Forelimb muscle (tissue), 1 donor: ENCODE measurements at regions not wholly inside any gene's neighbourhood (a gene's known extent, or its start where the extent isn't known, plus 50 kb on each side); places are given as distances from the start of the nearest gene placed in this dataset.
"Not testable (repeated sequence)": the region's sequence is repeated elsewhere in the genome, so short reads cannot be mapped to it uniquely, and the experiment has no call there.

Experiments
- DNase-seq: peaks from one replicate; pipeline ENCODE4 v3.0.0-alpha.2; 2013; ENCODE audit warnings: low read depth

DNA sequence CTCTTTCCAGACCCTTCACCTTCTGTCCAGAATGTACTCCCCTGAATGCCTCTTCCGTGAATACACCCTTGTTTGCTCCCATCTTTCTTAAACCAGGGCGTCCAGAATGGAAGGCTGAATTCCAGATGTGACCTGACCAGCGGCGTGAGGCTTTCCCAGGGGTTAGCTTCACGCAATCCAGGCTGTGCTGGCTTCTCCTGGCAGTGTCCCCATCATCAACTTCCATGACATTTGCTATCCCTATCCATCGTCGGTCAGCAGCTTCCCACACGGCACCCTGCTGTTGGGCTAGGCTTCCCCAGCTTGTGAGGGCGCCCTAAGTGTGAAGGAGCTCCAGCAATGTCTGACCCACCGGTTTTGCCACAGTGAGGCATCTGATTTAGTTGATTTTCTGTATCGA lies 339.8 kb upstream of the TNRC6C start:
- no peak for DNase-seq

DNA sequence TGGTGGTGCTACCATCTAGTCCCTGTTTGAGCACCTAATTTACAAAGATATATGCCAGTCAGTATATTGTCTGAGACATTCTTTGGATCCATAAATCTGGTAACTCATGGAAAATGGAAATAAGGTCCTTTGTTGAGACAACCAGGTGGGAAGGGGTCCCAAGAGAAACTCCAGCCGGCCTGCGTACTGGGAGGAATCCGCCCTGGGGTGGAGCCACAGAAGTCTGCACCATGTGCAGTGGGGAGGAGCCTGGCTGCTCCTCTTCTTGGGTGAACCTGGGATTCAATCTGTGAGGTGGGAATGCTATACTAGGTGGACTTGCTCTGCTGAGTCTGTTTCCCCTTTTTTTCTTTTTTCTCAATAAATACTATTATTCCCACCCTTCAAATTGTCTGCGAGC lies 339.2 kb upstream of the TNRC6C start:
- DNase-seq: no peak

DNA sequence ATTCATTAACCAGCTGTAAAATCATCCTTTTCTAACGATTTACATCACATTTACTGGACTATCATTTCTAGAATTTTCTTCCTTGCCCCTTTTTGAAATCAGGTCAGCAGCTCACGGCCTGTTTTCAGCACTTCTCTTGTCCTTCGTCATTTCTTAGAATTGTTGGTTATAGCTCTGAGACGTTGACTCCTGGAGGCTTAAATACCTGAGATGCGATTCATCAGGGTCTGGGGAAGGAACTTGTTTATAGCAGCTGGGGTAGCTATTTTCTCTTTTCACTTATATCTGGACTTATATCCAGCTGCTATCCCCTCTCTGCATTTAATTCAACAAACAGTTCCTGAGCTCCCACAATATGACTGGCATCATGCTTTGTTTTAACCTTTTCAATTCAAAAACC lies 338.7 kb upstream of the TNRC6C start:
- no peak for DNase-seq

DNA sequence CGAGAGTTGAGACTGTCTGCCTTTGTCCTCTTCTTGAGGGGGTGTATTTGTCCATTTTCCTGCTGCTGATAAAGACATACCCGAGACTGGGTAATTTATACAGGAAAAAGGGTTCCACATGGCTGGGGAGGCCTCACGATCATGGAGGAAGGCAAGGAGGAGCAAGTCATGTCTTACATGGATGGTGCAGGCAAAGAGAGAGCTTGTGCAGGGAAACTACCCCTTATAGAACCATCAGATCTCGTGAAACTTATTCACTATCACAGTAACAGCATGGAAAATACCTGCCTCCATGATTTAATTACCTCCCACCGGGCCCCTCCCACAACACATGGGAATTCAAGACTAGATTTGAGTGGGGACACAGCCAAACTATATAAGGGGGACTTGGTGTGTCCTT lies 338.2 kb upstream of the TNRC6C start:
- no peak for DNase-seq

DNA sequence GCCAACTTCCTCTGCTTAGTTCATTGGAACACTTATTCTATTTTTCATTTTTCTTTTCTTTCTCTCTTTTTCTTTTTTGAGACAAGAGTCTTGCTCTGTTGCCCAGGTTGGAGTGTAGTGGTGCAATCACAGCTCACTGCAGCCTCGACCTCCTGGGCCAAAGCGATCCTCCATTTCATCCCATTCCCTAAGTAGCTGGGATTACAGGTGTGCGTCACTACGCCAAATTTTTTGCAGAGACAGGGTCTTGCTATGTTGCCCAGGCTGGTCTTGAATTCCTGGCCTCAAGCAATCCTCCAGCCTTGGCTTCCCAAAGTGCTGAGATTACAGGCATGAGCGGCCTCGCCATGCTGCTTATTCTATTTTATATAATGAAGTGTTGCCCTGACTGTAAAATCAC lies 336.4 kb upstream of the TNRC6C start:
- DNase-seq: not testable (repeated sequence)

DNA sequence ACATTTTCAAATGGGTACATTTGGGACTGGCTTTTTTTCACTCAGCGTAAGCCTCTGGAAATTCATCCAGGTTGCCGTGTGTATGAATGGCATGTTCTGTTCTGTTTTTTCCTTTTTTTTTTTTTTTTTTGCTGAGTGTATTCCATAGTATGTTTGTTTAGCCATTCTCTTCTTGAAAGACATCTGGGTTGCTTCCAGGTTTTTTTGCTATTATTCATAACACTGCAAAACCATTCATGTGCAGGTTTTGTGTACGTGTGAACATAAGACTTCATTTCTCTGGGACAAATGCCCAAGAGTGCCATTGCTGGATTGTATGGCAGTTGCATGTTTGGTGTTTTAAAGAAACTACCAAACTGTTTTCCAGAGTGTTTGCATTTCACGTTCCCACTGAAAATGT lies 335.9 kb upstream of the TNRC6C start:
- DNase-seq: no peak

DNA sequence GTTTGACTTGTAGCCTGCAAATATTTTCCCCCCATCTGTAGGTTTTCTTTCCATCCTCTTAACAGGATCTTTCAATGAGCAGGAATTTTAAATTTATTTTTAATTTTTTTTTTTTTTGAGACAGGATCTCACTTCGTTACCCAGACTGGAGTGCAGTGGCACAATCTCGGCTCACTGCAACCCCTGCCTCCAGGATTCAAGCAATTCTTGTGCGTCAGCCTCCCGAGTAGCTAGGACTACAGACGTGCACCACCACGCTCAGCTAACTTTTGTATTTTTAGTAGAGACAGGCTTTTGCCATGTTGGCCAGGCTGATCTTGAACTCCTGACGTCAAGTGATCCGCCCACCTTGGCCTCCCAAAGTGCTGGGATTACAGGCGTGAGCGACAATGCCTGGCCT lies 335.2 kb upstream of the TNRC6C start:
- DNase-seq: not testable (repeated sequence)

DNA sequence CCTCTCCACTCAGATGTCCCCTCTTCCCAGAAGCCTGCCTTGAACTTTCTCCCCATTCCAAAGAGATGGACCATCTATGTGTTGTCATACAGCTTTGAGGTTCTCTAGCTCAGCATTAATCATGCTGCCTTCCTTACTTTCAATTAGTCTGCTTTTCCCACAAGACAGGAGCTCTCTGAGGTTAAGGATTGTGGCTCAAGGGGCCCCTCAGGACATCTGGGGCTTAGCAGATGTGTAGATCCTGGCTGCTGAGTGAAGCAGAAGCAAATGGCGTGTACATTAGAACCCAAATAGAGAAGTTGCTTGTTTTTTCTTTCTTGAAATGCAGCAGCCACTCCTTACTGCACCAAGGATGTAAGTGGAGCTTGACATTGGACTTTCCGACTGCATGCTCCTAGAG lies 330.5 kb upstream of the TNRC6C start:
- DNase-seq: no peak

DNA sequence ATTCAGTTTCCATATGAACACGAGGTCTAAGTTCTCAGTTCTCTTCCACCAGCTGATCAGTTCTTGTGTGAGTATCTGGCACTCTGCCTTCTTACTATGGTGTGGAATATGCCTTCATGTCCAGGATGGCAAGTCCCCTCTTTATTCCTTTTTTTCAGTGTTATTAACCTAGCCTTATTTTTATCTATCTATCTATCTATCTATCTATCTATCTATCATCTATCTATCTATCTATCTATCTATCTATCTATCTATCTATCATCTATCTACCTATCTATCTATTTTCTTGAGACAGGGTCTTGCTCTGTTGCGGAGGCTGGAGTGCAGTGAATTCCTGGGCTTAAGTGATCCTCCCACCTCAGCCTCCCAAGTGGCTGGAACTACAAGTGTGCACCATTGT lies 329.2 kb upstream of the TNRC6C start:
- not testable (repeated sequence) for DNase-seq

DNA sequence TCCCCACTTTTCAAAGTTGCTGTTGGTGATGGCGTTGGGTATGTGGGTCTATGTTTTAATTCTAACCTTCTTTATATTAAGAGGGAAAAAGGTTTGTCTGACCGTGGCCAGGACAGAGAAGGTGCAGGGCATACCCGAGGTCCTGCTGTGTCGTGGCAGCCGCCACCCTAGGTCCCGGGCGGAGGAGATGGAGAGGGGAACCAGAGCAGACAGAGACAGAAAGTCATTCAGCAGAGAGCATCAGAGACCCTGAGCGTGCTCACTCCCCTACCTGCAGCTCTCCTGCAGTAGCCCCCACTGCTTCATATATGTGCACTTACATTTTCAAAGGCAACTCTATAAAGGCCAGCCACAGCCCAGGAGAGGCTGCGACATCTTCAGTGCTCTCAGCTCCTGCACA lies 327.2 kb upstream of the TNRC6C start:
- DNase-seq: no peak

DNA sequence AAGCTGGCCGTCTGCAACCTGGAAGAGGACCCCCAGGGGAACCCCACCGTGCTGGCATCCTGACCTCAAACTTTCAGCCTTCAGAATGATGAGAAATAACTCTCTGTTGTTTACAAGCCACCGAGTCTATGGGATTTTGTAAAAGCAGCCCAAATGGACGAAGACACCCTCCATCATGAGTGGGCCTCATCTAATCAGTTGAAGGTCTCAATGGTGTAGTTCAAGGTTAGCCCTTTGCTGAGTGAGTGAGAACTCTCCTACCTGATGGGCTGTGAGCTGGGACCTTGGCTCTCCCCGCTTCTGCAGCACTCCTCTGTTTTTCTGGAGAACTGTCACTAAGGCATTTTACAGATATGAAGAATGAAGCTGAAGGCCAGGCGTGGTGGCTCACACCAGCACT lies 325.9 kb upstream of the TNRC6C start:
- no peak for DNase-seq

DNA sequence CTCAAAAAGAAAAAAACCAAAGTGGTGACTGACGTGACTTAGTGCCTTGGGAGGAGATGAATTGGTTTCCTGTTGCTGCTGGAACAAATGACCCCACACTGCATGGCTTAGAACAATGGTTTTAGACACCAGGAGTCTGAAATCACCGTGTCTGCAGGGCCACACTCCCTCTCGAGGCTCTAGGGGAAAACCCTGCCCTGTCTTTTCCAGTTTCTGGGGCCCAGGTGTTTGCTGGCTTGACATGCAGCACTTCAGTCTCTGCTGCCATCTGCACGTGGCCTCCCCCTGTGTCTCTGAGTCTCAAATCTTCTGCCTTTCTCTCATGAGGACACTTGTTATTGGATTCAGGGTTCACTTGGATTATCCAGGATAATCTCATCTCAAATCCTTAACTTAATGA lies 323.8 kb upstream of the TNRC6C start:
- DNase-seq: no peak

DNA sequence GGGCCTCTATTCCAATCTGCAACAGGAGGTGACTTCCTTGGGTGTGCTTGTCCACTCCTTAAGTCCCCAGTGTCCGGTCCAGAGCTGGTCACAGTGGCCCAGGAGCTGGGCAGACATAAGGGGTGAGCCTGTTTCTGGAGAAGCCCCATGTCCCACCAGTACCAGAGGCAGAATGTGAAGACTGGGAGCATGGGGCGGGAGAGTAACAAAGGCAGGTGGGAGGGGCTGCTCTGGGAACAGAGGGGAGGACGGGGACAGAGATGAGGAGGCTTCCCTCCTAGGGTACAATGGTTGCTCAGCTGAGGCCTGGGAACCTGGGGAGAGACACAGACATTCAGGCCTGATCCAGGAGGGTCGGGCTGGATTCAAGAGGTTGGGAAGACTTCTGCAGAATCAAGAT lies 323.3 kb upstream of the TNRC6C start:
- DNase-seq: no peak

DNA sequence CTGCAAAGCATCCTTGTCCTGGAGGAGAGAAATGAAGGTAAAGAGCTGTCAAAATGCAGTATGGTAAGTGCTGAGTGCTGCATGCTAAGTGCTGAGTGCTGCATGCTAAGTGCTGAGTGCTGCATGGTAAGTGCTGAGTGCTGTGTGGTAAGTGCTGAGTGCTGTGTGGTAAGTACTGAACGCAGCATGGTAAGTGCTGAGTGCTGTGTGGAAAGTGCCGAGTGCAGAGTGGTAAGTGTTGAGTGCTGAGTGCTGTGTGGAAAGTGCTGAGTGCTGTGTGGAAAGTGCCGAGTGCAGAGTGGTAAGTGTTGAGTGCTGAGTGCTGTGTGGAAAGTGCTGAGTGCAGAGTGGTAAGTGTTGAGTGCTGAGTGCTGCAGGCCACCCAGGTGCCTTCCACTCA lies 322.7 kb upstream of the TNRC6C start:
- not testable (repeated sequence) for DNase-seq

DNA sequence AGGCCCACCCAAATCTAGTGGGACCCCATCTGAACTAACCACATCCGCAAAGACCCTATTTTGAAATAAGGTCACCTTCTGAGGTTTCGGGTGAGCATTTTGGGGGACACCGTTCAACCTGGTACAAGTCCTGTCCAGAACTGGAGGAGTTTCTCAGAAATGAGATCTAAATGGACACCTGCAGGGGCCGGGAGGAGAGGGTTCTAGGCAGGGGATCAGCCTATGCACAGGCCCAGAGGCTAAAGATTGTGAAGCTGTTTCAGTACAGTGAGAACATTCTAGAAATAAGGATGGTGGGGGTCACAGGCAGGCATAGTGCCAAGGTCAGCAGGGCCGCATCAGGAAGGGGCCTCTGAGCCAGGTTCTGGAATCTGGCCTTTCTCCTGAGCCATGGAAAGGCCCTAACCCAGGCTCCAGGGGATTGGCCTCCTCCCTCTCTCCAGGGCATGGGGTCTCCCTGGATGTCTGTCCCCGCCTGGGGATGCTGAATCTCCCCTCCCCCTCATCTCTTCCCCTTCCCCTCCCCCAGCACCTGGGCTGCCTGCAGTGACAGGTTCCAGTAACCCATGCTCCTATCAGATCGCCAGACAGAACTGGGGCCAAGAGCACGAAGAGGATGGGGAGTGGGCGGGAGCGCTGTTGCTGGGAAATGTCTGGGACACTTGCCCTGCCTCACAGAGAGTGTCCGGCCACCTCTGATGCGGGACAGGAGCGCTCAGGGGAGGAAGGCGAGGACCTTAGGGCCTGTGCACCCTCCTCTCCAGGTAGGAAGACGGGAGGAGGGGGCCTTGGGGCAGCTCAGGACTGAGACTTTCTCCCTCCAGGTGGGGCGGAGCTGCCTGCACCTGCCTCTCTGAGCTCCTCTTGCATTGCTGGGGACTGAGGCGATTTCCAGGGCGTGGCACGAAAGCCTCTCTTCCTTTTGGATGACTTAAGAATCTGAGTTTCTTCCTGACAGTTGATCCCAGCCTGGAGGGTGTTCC lies 321.4 kb upstream of the TNRC6C start:
- no peak for DNase-seq

DNA sequence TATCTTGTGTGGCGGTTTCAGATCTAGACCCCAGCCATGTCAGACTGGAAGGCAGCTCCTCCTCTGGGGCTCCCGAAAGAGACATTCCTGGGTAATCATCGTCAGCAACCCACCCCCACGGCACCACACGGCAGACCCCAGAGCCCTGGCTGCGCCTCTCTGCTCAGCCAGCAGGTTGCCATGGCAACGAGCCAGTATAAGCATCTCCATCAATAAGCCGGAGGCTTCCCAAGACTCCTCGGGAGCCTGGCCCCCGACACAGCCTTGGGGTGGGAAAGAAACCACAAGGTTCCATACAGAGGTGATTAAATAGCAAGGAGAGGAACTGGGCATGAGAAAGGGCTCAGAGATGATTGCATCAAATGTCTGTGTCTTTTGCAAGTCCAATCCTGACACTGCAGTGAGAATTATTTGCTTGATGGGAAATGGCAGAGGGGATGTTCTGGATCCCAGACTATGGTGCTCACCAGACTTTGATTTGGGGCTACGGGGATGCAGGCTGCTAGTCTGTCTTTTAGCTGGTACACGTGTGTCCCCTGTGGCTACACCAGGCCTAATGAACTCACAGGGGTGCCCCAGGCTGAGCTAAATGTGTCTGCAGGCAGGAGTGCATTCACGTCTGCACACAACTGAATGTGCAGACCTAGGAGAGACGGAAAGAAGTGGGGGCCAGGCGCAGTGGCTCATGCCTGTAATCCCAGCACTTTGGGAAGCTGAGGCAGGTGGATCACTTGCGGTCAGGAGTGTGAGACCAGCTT lies 320.5 kb upstream of the TNRC6C start:
- DNase-seq: no peak

DNA sequence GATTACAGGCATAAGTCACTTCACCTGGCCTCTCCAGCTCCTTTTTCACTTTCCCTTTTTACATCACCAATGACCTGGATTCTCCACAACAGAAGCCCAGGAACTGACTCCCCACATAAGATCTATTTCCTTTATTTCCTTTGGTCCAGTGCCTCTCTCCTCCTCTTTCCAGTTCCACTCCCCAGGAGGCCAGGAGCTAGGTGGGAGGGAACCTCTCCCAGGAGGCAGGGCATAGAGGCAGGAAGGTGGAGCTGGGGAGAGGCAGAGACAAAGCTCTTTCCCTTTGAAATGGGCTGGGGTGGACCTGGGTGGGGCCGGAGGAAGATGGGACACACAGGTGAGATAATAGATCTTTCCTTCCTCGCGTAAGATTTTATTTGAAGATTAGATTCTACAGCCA lies 318.3 kb upstream of the TNRC6C start:
- no peak for DNase-seq

DNA sequence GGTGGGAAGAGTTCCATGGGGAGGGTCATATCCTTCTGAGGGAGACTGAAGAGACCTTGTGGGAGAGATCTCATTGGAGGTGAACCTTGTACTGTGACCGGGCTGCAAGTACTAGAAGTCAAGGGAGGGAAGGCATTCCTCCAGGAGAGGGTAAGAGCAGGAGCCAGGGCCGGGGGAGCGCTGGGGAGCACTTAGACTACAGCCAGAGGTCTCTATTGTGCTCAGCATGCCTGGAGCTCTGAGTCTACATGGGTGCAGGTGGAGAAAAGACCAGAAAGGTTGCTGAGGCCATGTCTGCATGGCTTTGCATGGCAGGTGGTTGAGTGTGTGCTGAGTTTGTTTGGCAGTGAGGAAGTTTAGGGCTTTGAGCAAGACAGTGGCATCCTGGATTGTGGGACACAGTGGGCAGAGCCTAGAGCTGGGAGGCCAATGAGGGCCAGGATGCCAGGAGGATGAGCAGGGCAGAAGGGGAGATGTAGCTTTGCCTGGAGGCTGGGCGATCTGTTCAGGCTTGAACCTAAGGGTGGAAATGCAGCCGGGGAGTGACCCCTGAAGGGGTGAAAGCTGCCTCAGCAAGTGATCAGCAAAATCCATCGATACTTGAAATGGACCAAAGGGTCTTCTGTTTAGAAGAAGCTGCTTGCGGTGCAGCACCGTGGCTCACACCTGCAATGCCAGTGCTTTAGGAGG lies 317.4 kb upstream of the TNRC6C start:
- no peak for DNase-seq

DNA sequence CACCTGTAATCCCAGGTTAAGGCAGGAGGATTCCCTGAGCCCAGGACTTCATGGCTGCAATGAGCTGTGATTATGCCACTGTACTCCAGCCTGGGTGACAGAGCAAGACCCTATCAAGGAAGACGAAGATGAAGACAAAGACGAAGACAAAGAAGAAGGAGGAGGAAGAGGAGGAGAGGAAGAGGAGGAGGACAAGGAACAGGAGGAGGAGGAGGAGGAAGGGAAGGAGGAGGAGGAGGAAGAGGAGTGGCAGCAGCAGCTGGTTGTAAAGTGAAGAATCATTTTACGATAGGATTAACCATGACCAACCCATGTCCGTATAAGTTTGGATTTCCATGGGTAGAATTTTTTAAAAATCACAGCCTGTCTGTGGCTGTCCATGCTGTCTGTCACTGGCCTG lies 316.8 kb upstream of the TNRC6C start:
- DNase-seq: no peak

DNA sequence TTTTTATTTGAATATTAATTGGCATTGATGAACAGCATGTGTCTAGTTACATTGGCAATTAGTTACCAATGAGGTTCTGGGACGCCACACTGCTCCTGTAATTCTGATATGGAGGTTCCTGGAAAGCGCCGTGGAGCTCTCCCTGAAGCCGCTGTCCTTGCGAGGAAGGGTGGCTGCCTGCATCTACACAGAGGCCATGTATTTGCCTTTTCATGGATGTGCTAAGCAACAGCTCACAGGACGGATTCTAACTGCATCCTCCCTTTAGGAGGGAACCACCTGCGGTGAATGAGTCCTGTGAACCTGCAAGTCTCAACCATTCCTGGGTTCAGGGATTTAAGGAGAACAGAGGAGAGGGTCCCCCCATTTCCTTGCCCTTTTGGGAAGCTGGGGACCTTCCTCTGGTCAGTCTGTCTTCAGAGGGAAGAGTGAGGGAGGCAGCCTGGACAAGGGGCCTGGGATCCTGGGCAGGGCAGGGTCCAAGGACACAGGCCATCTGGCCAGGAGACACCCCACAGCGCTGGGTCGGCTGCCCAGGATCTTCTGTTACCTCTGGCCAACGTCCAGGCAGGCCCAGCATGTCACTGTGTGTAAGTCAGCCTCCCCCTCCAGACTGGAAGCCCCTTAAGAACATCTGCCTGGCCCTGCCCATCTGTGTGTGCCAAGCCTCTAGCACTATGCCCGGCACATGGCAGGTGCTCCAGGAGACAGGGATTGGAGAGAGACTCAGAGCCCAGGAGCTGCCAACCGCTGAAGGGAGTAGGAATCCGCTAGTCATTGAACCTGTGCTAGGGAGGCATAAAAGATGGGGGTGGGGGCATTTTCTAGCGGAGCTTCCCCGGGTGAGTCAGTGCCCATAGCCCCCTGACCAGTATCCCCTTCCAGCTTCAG lies 314.1 kb upstream of the TNRC6C start:
- DNase-seq: no peak
